NCI-H2029 (cell line): ENCODE measurements at regions not wholly inside any gene's neighbourhood (a gene's known extent, or its start where the extent isn't known, plus 50 kb on each side); places are given as distances from the start of the nearest gene placed in this dataset.

ENCODE experiments used
- DNase-seq: peaks from one replicate; lab custom pipeline; 2025; lab: John Stamatoyannopoulos, UW

DNA sequence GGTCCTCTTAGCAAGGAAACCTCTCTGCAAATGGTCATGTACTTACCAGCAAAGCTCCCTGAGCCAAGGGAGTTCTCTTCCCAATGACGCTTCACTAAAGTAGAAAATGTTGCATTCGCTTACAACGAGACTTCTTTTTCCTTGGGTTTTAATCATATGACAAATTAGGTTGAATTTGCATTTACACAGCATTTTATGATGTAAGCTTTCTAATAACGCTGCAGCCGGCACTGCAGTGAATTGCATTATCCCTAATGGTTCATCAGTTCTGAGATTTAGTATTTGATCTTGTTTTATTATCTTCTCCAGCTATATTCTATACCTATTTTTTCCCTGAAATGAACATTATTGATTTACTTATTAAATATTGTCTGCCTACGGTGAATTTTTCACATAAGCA lies 339.3 kb upstream of the PFKP start:
- no peak for DNase-seq

DNA sequence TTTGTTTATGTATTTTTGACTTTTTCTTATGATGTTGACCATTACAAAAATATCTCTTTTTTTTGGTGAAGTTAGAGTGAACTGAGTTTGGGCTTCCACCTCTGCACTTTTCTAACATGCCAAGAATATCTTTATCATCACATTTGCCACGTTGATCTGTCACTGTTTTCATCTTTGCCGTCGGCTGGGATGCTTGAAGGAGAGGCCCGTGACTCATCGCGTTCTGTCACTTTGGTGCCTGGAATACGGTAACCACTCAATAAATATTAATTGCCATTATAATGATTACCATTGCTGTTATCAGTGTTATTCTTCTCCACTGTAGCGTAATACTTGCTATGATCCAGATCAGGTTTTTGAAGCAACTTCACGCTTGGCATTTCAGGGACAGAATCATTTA lies 350.8 kb upstream of the PFKP start:
- no peak for DNase-seq

- no peak for DNase-seq
These were observed 352.8 kb upstream of the PFKP start for GRCh38 chr10:2714597-2714996.

GRCh38 chr10:2703953-2704352 lies 363.4 kb upstream of the PFKP start:
- DNase-seq = no peak

DNA sequence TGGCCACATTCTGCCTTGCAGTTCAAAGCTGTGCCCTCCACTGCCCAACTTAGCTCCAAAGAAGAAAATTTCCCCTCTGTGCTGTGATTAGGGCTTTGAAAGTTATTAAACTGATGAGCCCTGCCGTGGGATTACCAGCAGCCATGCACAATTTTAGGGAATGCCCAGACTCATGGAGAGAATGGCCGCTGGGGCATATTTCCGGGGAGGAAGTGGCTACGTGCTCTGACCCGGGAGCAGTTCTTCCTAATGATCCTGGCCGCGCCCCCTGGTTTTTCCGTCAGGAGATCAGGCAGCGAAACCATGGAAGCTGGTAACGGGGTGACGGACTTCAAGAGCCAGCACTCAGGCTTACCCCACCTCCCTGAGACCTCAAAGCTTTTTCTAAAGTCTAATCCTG lies 365.5 kb upstream of the PFKP start:
- no peak for DNase-seq

- DNase-seq = no peak
These were observed 366.6 kb upstream of the PFKP start for GRCh38 chr10:2700626-2701305.

DNA sequence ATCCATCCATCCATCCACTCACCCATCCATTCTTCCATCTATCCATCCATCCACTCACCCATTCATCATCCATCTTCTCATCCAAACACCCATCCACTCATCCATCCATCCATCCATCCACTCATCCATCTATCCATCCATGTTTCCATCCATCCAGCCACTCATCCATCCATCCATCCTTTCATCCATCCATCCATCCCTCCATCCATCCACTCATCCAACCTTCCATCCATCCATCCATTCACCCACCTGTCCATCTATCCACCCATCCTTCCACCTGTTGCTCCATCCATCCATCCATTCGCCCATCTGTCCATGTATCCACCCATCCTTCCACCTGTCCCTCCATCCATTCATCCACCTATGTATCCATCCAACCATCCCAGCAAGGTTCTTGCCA lies 378.4 kb upstream of the PFKP start:
- DNase-seq = no peak

DNA sequence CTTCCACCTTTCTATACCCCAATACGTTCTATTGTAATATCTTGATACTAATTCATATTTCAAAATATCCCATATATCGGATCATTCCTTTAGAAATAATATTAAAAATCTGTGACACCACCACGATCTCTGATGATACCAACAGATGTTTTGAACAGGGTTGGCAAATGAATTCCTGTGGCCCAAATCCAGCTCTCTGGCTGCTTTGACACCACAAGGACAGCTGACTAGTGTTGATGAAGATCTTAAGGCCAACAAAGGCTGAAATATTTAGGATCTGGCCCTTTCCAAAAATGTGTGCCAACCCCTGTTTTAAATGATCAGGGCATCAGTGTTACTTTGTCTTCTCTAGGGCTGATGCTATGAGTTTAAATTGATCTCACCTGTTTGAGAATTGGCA lies 380.7 kb upstream of the PFKP start:
- no peak for DNase-seq

- no peak for DNase-seq
These were observed 384.9 kb upstream of the PFKP start for GRCh38 chr10:2682491-2682890.

- no peak for DNase-seq
These were observed 385.5 kb upstream of the PFKP start for GRCh38 chr10:2681891-2682290.

GRCh38 chr10:2680821-2681220 lies 386.5 kb upstream of the PFKP start:
- DNase-seq = no peak

DNA sequence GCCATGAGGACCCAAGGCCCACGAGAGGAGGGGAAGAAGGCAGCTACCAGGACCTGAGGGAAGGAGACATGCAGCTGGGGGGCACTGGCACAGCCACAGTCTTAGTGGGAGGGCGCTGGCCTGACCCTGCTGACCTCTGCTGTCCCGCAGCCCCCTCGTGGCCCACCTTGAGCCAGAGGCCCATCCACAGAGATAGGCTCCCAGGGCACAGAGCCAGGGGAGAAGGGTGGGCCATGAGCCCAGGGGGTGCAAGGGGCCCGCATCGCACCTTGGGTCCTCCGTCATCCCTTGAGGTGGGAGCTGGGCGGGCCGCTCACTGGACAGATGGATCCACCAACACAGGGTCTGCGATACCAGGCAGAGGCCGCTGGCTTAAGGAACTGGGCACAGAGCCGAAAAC lies 387.7 kb upstream of the PFKP start:
- no peak for DNase-seq

GRCh38 chr10:2676455-2676854 lies 390.9 kb upstream of the PFKP start:
- no peak for DNase-seq

- no peak for DNase-seq
These were observed 392.9 kb upstream of the PFKP start for GRCh38 chr10:2674451-2674850.

DNA sequence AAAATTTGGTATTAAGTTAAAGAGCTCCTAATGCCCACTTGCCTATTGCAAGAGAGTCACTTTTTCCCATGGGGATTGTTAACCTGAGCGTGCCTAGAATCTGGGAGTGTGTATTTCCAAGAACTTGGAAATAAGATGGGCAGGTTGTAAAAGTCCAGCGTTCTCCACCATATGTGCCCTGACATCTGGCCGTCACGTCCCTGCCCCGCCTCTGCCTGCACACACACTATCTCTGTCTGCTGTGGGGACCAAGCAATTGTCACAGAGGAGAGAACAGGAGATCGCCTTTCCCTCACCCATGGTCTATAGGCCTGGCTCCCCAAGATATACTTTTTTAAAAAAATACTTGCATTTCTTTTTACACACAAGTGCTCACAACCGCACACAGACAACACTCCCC lies 396.5 kb upstream of the PFKP start:
- no peak for DNase-seq

DNA sequence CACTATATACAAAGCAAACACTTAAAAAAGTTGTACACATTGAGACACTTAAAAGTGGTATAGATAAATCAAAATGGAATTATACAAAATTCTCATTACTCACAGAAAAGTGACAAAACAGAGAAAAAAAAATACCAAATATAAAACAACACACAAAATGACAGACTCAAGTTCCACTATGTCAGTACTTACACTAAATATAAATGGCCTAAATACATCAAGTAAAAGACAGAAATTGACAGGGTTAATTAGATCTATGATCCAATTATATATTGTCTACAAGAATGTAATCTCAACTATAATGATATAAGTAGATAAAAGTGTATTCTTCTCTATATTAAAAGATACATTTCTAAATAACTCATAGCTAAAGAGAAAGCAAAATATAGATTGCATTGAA lies 401.6 kb upstream of the PFKP start:
- DNase-seq = no peak

GRCh38 chr10:2660276-2660675 lies 407.1 kb upstream of the PFKP start:
- DNase-seq = no peak

DNA sequence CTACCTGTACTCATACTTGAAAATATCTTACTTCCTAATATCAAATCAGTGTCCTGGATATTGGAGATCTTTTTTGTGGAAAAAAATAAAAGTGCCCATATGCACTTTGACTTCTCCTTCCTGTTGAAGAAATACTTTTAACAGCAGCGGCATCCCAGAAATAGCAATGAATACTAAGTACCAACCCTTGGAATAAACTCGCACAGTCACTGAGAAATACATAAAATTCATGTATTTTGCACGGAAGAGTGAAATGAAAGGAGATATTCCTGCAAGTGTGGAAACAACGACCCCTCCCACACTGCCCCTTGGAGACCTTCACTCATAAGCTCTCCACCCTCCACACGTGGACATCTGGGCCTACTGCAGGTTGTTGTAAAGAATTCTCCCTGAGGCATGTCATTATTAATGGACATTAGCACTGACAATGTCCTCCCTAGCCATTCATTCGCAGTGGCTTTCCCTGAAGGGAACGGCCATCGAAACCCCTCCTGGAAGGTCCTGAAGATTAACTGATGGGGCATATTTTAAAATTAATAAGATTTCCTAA lies 407.6 kb upstream of the PFKP start:
- DNase-seq = no peak

GRCh38 chr10:2658780-2659179 lies 408.6 kb upstream of the PFKP start:
- DNase-seq = no peak

DNA sequence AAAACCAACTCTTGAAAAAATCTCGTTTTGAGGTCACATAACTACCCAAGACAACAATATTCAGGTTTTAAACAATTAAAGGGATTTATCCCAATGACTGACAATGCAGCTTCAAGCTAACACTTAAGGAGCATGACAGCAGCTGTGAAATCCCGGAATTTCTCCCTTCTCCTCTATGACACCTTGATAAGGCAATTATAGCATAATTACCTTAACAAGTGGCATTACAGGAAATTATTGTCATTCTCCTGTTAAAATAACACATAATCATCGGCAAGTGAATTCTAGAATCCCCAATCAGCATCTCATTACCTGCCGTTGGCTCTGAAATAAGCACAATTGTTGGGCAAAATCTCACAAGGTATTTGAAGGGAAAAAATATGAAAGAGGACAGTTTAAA lies 417.0 kb upstream of the PFKP start:
- DNase-seq = no peak

DNA sequence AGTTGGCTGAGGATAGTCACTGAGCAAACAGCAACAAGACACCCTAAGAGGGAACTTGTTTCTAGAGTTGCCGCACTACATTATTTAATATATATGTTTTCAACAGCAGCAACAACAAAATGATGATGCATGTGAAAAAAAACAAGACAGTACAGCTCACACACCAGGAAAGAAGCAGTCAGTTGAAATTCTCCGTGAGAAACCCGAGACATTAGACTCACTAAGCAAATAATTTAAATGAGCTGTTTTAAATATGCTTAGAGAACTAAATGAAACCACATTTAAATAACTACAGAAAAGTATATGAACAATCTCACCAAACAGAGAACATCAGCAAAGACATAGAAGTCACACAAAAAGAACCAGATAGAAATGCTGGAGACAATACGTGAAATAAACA lies 426.3 kb upstream of the PFKP start:
- DNase-seq = no peak

GRCh38 chr10:2633630-2634029 lies 433.7 kb upstream of the PFKP start:
- no peak for DNase-seq

GRCh38 chr10:2631557-2632205 lies 435.7 kb upstream of the PFKP start:
- no peak for DNase-seq

DNA sequence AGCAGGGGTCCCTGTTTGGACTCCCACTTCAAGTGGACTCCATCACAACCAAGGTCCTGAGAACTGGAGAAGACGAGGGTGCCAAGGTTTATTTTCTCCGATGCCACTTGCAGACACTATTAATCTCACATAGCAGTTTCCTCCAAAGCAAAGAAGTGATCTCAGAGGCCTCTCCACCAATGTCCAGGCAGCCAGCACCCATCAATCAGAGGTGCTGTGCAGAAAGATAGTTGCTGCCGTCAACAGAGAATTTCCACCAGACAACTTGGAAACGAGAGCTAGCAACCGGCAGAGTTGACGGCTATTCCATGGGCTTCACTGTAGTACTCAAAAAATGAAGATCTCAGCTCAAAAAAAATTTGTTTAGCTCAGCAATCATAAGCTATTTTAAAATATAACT lies 438.6 kb upstream of the PFKP start:
- DNase-seq = no peak
